Activated naive CD4-positive, alpha-beta T cell treated with anti-CD3 and anti-CD28 coated beads, Interleukin-2, amount 50 U/mL, for 16 hours (primary cell): ENCODE measurements at regions not wholly inside any gene's neighbourhood (a gene's known extent, or its start where the extent isn't known, plus 50 kb on each side); places are given as distances from the start of the nearest gene placed in this dataset.

Experiments
- DNase-seq: peaks from one replicate; pipeline ENCODE4 v3.0.0-alpha.2; 2020

DNA sequence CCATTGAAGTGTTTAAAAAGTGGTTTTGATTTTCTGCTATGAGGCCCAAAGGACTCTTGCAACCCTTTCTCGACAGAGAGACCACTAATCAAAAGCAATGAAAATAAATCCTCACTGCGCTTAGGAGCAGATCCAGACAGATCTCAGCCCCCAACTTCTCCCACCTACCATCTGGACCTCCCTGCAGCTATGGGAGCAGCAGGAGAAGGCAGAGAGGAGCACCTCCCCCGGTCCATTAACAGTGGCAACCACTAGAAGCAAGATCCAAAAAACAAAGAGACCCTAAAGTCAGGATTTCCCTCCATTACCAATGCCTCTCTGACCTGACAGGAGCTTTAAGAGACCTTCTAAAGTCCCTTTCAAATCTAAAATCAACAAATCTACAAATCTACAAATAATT is 99.0 kb upstream of the LSM8 start:
- DNase-seq = no peak

DNA sequence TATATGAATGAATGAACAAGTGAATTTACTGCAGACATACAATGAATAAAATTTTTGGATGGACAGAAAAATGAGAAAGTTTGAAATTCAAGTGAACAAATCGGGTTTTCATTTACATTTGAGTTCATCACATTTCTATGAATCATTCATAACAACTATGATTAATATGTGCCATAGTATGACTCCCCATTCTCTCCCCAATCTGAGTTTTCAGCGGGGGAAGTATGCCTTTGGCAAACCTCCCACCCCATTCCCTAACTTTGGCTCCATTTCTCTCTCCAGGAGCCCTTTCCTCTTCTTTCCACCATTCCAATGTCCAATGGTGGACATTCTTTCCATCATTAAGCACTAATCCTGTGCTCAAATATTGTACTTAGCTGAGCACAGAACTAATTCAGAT is 96.8 kb upstream of the LSM8 start:
- DNase-seq = no peak

DNA sequence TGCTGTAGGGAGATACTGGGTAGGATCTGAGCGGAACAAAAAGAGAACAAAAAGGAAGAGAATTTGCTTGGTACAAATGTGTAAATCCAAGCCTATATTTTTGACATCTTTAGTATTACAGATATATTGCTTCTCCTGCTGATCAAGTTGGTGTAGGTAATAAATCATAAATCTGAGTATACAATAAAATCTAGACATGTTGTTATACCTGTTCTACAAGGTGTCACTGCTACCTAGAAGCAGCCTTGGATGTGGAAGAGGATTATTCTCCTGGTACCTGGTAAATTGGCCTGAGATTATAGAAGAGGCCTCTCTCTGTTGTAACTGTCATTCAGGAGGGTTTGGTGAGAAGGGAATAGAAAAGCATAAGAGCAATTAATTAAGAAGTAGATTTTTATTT is 89.9 kb upstream of the LSM8 start:
- no peak for DNase-seq

DNA sequence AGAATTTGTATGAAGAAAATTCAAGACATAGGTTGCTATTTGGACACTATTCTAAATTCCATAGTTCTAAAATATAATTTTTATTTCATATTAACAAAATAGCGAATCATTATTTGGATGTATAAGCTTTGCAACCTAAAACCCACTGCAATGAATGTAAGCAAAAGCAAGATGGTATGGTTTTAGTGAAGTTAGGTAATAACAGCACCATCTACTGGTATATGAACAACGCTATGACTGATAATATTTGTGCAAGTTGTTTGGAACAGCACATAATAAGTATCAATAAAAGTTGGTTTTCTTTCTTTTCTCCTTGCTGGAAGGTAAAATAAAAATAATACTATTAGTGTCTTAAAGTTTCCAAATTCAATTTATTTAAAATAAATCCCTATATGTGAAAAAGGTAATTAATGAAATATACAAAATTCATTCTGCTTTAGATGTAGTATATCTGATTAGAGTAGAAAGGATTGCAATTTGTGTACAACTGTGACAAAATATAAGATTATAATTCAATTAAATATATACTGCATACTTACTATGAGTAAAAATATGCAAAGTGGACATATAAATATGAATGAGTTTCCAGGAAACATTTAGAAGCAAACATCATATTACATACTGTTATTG is 79.0 kb upstream of the LSM8 start:
- no peak for DNase-seq

DNA sequence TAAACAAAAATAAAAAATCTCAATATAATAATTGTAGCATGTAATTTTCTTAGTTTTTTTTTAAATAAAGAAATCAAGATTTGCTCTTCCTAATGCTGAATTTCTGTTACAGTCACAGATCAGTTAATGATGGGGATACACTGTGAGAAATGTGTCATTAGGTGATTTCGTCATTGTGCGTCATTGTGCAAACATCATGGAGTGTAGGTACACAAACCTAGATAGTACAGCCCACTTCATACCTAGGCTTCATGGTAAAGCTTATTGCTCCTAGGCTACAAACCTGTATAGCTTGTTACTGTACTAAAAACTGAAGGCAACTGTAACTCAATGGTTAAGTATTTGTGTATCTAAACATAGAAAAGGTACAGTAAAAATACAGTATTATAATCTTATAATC is 74.4 kb upstream of the LSM8 start:
- DNase-seq = no peak

DNA sequence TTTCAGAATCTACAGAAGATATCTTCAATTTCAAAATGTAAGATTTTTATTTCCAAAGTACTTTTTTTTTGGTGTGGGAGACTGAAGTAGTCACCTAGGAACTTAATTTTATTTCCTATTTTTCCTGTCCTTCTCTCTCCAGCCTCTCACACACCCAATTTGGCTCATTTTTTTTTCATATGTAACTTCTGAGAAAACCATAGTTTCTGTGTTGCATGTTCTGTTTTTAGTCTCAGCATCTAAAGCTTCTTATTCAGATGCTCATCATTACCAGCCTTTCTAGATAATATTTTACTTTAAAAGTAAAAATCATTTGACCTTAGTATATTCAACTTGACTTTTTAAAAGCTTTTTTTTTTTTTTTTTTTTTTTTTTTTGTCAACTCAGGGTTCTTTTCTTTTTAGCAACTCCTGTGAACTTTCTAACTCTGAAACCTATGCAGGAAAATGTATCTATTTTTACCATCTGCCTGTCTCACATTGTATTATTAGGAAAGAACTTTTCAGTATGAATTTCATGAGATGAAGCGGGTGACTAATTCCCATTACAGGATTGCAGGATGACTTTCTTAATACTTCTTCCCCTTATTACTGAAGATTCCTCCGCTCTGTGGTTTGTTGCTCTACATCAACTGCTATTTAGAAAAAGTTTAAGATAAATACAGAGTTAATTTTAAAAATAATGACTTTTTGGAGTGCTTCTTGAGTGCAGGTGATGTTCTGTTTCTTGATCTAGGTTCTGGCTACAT is 73.6 kb upstream of the LSM8 start:
- no peak for DNase-seq

DNA sequence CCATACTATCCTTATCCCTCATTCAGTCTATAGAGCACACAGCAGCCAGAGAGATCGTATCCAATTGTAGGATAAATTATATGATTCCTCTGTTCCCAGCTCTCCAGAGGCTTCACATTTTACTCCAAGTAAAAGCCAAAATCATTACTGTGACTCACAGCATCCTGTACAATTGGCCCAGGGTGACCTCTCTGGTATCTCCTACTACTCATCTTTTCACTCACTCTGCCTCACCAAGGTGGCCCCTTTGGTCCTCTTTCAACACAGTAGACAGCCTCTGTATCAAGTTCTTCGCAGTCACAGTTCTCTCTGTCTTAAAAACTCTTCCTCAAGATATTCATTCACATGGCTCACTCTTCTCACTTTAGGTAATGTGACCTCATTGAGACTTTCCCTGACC is 72.6 kb upstream of the LSM8 start:
- no peak for DNase-seq

DNA sequence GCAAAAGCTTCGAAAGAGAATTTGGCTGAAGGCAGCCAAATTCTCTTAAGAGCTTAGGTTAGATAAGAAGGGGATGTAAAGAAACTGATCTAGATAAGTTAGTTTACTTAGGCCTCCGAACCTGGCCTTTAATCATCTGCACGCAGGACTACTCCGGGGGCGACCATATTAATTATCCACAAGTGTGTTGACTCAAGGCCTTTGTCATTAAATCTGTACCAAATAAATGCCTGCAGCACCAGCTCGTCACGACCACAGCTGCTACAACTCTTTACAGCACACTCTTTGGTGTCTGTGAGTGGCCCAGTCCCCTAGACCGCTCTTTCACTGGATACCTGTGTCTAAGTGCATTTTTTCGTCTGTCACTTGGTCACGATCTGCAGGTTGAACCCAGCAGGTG is 69.8 kb upstream of the LSM8 start:
- no peak for DNase-seq

DNA sequence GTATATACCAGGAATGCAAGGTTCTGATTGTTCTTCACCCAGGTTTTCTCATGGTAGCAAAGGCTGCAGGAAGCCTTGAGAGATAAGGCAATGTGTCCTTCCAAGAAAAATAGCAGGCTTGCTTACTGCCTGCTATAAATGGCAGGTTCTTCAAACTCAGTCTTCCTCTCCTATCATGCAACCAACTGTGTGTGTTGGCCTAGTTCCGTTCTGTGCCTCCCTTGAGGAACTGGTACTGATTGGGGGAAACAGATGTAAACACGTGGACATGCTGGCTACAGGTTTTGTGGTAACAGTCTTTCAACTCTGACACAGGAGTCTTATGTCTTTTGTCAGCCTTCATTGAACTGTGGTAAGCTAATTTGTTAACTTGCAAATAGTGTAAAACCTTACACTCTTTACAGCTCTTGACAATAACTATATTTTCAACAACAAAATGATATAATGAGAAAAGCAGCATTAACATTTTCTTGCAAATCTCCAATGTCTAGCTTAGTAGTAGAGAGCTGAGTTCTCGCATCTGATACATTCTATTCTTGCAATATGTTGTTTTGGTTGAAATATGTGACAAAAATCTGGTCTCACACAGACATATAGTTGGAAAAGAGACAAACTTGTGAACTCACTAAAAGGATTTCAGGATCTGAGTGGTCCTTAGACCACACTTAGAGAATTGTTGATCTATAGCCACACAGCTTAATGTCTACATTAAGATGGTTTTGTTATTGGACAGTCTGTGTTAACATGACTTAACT is 54.7 kb upstream of the LSM8 start:
- DNase-seq = no peak

DNA sequence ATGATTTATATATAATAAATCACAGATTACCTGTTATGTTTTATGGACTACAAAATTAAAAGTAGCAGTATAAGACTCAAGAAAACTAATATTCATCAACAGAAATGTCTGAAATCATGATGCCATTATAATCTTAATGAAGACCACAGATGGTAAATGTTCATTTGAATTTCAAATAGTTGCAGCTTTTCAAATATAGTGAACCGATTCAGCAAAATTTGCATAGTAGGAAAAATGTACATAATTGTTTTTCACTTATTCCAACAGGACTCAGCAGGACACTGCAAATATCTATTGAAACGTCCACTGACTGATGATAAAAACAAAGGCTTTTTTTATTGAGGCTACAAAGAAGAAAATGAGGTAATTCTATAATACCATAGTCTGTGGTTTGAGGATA is 51.2 kb upstream of the LSM8 start:
- no peak for DNase-seq
